Body of pancreas (tissue), 4 donors: ENCODE measurements at regions not wholly inside any gene's neighbourhood (a gene's known extent, or its start where the extent isn't known, plus 50 kb on each side); places are given as distances from the start of the nearest gene placed in this dataset.

Experiments used
- ATAC-seq: fragments of 150-250 bp; one replicate; pipeline ENCODE4 v1.9.1; 2016
- DNase-seq, 4 donors: peaks; one replicate each; pipeline ENCODE4 v3.0.0-alpha.2; 2019
- H3K27ac ChIP-seq, 4 donors: fragments of 200-600 bp; sonication (generic); 1 replicate in 3 of 4; 2 replicates in 1 of 4; pipeline versions ENCODE4 v1.5.1 to v1.6.1; 2016 to 2019; ENCODE audit warnings: mild to moderate bottlenecking in 1 of 4, mixed read lengths in 1 of 4, moderate library complexity in 1 of 4
- H3K27me3 ChIP-seq, 2 donors: fragments of 200-600 bp; sonication (generic); one replicate each; pipeline ENCODE4 v1.6.0; 2016; ENCODE audit warnings: mild to moderate bottlenecking in 1 of 2
- H3K36me3 ChIP-seq, 2 donors: fragments of 200-600 bp; sonication (generic); replicated peaks in 1 of 2; 2 replicates each; pipeline ENCODE4 v1.5.1; 2016; ENCODE audit warnings: low read depth in 2 of 2; ENCODE audit not compliant: insufficient read depth in 1 of 2
- H3K4me1 ChIP-seq: fragments of 200-600 bp; sonication (generic); one replicate; pipeline ENCODE4 v1.6.0; 2016
- H3K4me3 ChIP-seq, 2 donors: fragments of 200-600 bp; sonication (generic); 1 replicate in 1 of 2; 2 replicates in 1 of 2; pipeline ENCODE4 v1.5.1; 2016 to 2019
- H3K9me3 ChIP-seq, 3 donors: fragments of 200-600 bp; sonication (generic); 1 replicate in 2 of 3; 2 replicates in 1 of 3; pipeline ENCODE4 v1.5.1; 2016
- POLR2A ChIP-seq, 3 donors: fragments of 450-650 bp; IDR thresholded peaks; one replicate each; pipeline ENCODE4 v1.6.1; 2016; ENCODE audit warnings: antibody characterized with exemption in 3 of 3, mild to moderate bottlenecking in 2 of 3
- WGBS, 2 donors: methylation state at CpG; one replicate each; pipeline ENCODE4 v1.1.5; 2017; 5-methylcytosine and 5-hydroxymethylcytosine counted together
- intact Hi-C: fragments of 100-400 bp; cut with DNase I; formaldehyde crosslinking; loops from one replicate; pipeline ENCODE4 v1.15.1; 2023
- TF ChIP-seq, protein P1 (sequence below), 7 experiments: fragments of 450-650 bp in 4 of 7; fragments of 200-600 bp in 3 of 7; sonication (generic) in 3 of 7; IDR thresholded peaks; one replicate each; pipeline ENCODE4 v1.5.1; 2016 to 2019; ENCODE audit warnings: antibody characterized with exemption in 7 of 7

DNA sequence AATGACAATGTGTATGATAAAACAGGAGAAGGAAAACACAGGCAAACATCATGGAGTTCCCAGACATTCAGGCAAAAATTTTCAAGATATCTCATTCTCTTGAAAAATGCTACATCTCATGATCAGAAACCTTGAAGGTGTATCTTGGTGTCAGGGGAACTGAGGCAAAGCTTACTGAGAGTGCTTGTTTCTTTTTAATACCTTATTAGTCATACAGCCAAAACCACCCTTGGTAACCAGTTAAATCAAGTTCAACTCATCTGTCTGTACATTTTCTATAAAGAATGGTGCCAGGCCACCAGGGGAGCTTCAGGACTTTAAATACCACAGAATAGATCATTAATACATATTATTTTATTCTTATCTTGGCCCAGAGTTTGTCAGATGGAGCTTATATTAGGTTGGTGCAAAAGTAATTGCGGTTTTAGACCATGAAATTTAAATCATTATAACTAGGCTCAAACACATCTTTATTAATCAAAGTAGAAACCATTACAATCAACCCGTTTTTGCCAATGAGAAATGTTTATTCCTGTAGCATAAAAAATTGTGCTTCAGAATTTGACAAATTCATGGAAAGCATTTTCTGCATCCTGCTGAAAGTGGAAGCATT, 1036.0 kb downstream of the AMY1C start:
- DNase-seq: no peak
- Histone ChIP-seq H3K4me3 (no peak overlapping the region), H3K36me3 (no peaks in the 10 kb centered on the region), H3K27me3 (no peaks in the 10 kb centered on the region), H3K9me3 (no peaks in the 10 kb centered on the region), H3K27ac (no peak overlapping the region), H3K4me1 (no peaks in the 10 kb centered on the region)
- no peak for ATAC-seq
- 48 to 57% methylated on average over 2 of the region's 2 CpGs for WGBS, 2 donors
- intact Hi-C loops: loop anchor here (10.0 kb wide), 1 partner anchor 1009 kb away; no protein-coding TSS in a partner anchor
- TF ChIP-seq POLR2A (IDR thresholded peaks at IDR 0.05): no peak
- TF ChIP-seq, protein P1, sequence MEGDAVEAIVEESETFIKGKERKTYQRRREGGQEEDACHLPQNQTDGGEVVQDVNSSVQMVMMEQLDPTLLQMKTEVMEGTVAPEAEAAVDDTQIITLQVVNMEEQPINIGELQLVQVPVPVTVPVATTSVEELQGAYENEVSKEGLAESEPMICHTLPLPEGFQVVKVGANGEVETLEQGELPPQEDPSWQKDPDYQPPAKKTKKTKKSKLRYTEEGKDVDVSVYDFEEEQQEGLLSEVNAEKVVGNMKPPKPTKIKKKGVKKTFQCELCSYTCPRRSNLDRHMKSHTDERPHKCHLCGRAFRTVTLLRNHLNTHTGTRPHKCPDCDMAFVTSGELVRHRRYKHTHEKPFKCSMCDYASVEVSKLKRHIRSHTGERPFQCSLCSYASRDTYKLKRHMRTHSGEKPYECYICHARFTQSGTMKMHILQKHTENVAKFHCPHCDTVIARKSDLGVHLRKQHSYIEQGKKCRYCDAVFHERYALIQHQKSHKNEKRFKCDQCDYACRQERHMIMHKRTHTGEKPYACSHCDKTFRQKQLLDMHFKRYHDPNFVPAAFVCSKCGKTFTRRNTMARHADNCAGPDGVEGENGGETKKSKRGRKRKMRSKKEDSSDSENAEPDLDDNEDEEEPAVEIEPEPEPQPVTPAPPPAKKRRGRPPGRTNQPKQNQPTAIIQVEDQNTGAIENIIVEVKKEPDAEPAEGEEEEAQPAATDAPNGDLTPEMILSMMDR (IDR thresholded peaks at IDR 0.05): no peak

DNA sequence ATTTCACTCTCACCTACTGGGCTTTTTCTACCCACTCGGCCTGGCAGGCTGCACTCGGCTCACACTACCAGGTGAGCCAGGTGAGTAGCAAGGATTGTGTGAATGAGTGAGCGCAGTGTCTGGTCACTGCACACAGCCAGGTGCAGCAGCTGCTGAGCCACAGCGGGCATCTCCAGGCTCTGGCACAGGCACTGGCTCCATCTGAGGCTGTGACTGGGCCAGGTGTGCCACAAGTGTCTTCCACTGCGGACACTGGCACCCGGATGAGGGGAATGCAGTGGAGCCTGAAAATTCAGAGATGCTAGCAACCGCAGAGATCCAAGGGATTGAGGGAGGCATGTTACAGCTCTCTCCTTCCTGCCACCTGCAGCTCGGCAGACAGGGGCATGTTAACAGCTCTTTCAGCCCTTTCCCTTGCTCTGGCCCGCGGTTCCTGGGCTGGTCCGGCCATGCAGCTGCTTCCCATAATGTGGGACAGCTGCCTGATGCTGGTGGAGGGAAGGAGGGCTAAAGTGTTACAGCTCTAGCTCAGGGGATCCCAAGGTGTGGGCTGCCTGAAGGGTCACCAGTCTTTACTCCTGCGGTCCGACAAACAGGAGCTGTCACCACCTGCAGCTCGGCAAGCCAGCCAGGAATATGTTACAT, 1038.3 kb downstream of the AMY1C start:
- DNase-seq: no peak
- 78 to 80% methylated on average over 11 to 14 of the region's 14 CpGs for WGBS, 2 donors
- intact Hi-C loops: loop anchor here (10.0 kb wide), 1 partner anchor 1007 kb away; no protein-coding TSS in a partner anchor

DNA sequence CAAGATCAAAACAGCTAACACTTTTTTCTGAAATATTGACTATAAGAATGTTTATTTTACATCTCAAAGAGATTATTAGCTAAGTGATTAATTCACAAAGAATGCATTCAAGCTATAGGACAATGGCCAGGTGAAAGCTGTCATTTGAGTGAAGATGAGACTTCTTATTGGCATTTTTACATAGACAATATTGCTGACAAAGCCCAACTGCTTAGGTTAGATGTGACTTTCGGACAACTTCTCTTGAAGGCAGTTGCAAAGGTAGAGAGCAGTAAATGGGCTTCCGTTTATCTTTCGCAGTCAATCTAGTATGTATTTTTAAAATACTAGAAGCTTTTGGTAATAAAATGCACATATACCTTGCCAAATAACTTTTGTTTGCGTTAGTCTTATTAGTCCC, 1041.3 kb downstream of the AMY1C start:
- no peak overlapping the region for H3K4me3 ChIP-seq
- 79 to 82% methylated on average over 4 of the region's 4 CpGs for WGBS, 2 donors
- no peak overlapping the region for H3K27ac ChIP-seq
- TF ChIP-seq POLR2A (IDR thresholded peaks at IDR 0.05): no peak
- TF ChIP-seq, protein P1 (IDR thresholded peaks at IDR 0.05): no peak
- no peaks in the 10 kb centered on the region for H3K9me3 ChIP-seq
- no peaks in the 10 kb centered on the region for H3K27me3 ChIP-seq
- no peaks in the 10 kb centered on the region for H3K4me1 ChIP-seq
- ATAC-seq (no peak), DNase-seq (no peak)
- intact Hi-C loops: no loop called here
- H3K36me3 ChIP-seq: no peaks in the 10 kb centered on the region

More for the DNA sequence above, 1038.3 kb downstream of the AMY1C start:
- TF ChIP-seq POLR2A (IDR thresholded peaks at IDR 0.05): no peak
- TF ChIP-seq, protein P1 (IDR thresholded peaks at IDR 0.05): no peak
- no peak for ATAC-seq
- Histone ChIP-seq H3K9me3 (no peaks in the 10 kb centered on the region), H3K36me3 (no peaks in the 10 kb centered on the region), H3K27me3 (no peaks in the 10 kb centered on the region), H3K27ac (no peak overlapping the region), H3K4me3 (no peak overlapping the region), H3K4me1 (no peaks in the 10 kb centered on the region)

DNA sequence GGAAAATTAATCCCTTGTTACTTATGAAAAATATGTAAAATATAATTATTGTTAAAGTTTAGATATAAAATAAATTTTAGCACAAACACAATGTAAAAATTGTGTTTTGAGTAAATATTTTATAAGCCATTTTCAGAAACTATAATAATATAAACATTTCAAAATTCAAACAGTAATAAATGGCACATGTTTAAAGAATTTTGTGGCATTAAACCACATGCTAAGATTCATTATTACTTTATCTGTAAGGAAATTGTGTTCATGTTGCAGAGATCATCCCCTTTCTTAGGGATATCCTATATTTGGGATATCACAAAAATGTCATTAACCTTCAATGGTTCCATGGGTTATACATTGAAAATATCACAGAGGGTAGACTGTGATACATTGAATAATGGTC, 1044.3 kb downstream of the AMY1C start:
- DNase-seq (no peak), ATAC-seq (no peak)
- Histone ChIP-seq H3K4me1 (no peaks in the 10 kb centered on the region), H3K27ac (no peak overlapping the region), H3K36me3 (no peaks in the 10 kb centered on the region), H3K4me3 (no peak overlapping the region), H3K27me3 (no peaks in the 10 kb centered on the region), H3K9me3 (no peaks in the 10 kb centered on the region)
- TF ChIP-seq, protein P1 (IDR thresholded peaks at IDR 0.05): no peak
- no peak for TF ChIP-seq POLR2A (IDR thresholded peaks at IDR 0.05)
- intact Hi-C loops: no loop called here

DNA sequence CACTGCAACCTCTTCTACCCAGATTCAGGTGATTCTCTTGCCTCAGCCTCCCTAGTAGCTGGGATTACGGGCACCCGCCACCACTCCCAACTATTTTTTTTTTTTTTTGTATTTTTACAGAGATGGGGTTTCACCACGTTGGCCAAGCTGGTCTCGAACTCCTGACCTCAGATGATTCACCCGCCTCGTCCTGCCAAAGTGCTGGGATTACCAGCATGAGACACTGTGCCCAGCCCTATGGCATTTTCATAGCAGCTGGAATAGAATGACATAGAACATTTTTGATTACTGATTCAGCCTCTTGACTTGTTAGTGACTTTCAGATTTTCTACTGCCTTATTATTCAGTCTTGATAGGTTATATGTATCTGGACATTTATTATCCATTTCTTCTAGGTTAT, 1046.2 kb downstream of the AMY1C start:
- TF ChIP-seq, protein P1 (IDR thresholded peaks at IDR 0.05): no peak
- TF ChIP-seq POLR2A (IDR thresholded peaks at IDR 0.05): no peak
- ATAC-seq (no peak), DNase-seq (no peak)
- WGBS, 2 donors: 79 to 81% methylated on average over 6 of the region's 6 CpGs
- Histone ChIP-seq H3K27ac (no peak overlapping the region), H3K36me3 (no peaks in the 10 kb centered on the region), H3K4me1 (no peaks in the 10 kb centered on the region), H3K9me3 (no peaks in the 10 kb centered on the region), H3K4me3 (no peak overlapping the region), H3K27me3 (no peaks in the 10 kb centered on the region)
- intact Hi-C loops: no loop called here
